HG02884 (cell line): ENCODE measurements at regions not wholly inside any gene's neighbourhood (a gene's known extent, or its start where the extent isn't known, plus 50 kb on each side); places are given as distances from the start of the nearest gene placed in this dataset.
"Not testable (repeated sequence)": the region's sequence is repeated elsewhere in the genome, so short reads cannot be mapped to it uniquely, and the experiment has no call there.

Experiments used
- ATAC-seq: cut with Tn5 transposase; IDR thresholded peaks from one replicate; pipeline ENCODE4 v1.9.1; 2021; ENCODE audit warnings: mild to moderate bottlenecking, moderate library complexity; ENCODE audit not compliant: unreplicated experiment

GRCh38 chr18:79579807-79580497 is 99.7 kb upstream of the CTDP1 start:
- ATAC-seq, result no peak

- ATAC-seq, result no peak
Observed at GRCh38 chr18:79580498-79581171, 99.0 kb upstream of the CTDP1 start.

GRCh38 chr18:79581406-79581805 is 98.2 kb upstream of the CTDP1 start:
- ATAC-seq, result no peak

GRCh38 chr18:79581911-79582310 is 97.7 kb upstream of the CTDP1 start:
- no peak for ATAC-seq

- ATAC-seq, result no peak
Observed at GRCh38 chr18:79582978-79583377, 96.6 kb upstream of the CTDP1 start.

GRCh38 chr18:79583426-79583825 is 96.2 kb upstream of the CTDP1 start:
- no peak for ATAC-seq

GRCh38 chr18:79583984-79584401 is 95.6 kb upstream of the CTDP1 start:
- no peak for ATAC-seq

- ATAC-seq, result no peak
Observed at GRCh38 chr18:79584491-79585394, 94.9 kb upstream of the CTDP1 start.

- ATAC-seq, result no peak
Observed at GRCh38 chr18:79585395-79586370, 93.9 kb upstream of the CTDP1 start.

GRCh38 chr18:79586436-79587225 is 93.0 kb upstream of the CTDP1 start:
- no peak for ATAC-seq

GRCh38 chr18:79587226-79587741 is 92.3 kb upstream of the CTDP1 start:
- no peak for ATAC-seq

GRCh38 chr18:79587779-79588635 is 91.6 kb upstream of the CTDP1 start:
- ATAC-seq, result no peak

GRCh38 chr18:79588636-79589481 is 90.7 kb upstream of the CTDP1 start:
- no peak for ATAC-seq

GRCh38 chr18:79589601-79590091 is 90.0 kb upstream of the CTDP1 start:
- no peak for ATAC-seq

- ATAC-seq, result no peak
Observed at GRCh38 chr18:79590191-79591031, 89.2 kb upstream of the CTDP1 start.

GRCh38 chr18:79591032-79591308 is 88.6 kb upstream of the CTDP1 start:
- ATAC-seq, result no peak

- not testable (repeated sequence) for ATAC-seq
Observed at GRCh38 chr18:79592684-79593083, 86.9 kb upstream of the CTDP1 start.
